Embryonic facial prominence (tissue), 1 donor: ENCODE measurements at regions not wholly inside any gene's neighbourhood (a gene's known extent, or its start where the extent isn't known, plus 50 kb on each side); places are given as distances from the start of the nearest gene placed in this dataset.

Experiments used
- DNase-seq: peaks from one replicate; pipeline ENCODE4 v3.0.0-alpha.2; 2016; ENCODE audit errors: extremely low spot score

GRCh38 chr16:26281381-26282110 is 589.8 kb downstream of the HS3ST4 start:
- DNase-seq: no peak

GRCh38 chr16:26295625-26296304 is 604.0 kb downstream of the HS3ST4 start:
- DNase-seq: no peak

- no peak for DNase-seq
Observed at GRCh38 chr16:26301516-26301915, 609.8 kb downstream of the HS3ST4 start.

- no peak for DNase-seq
Observed at GRCh38 chr16:26316683-26317464, 625.1 kb downstream of the HS3ST4 start.

GRCh38 chr16:26317885-26318284 is 626.1 kb downstream of the HS3ST4 start:
- no peak for DNase-seq

GRCh38 chr16:26330654-26331053 is 638.9 kb downstream of the HS3ST4 start:
- no peak for DNase-seq

GRCh38 chr16:26334218-26335111 is 642.7 kb downstream of the HS3ST4 start:
- no peak for DNase-seq

- DNase-seq: no peak
Observed at GRCh38 chr16:26335236-26335853, 643.6 kb downstream of the HS3ST4 start.

- DNase-seq: no peak
Observed at GRCh38 chr16:26342621-26343020, 650.9 kb downstream of the HS3ST4 start.

- no peak for DNase-seq
Observed at GRCh38 chr16:26344240-26344776, 652.5 kb downstream of the HS3ST4 start.

- DNase-seq: no peak
Observed at GRCh38 chr16:26344976-26345375, 653.2 kb downstream of the HS3ST4 start.

- DNase-seq: no peak
Observed at GRCh38 chr16:26345966-26346365, 654.2 kb downstream of the HS3ST4 start.

- no peak for DNase-seq
Observed at GRCh38 chr16:26348095-26348494, 656.3 kb downstream of the HS3ST4 start.

GRCh38 chr16:26360867-26361266 is 669.1 kb downstream of the HS3ST4 start:
- no peak for DNase-seq

GRCh38 chr16:26363581-26363980 is 671.8 kb downstream of the HS3ST4 start:
- DNase-seq: no peak

GRCh38 chr16:26365161-26365940 is 673.6 kb downstream of the HS3ST4 start:
- DNase-seq: no peak

GRCh38 chr16:26371349-26371869 is 679.6 kb downstream of the HS3ST4 start:
- DNase-seq: no peak

GRCh38 chr16:26374279-26374925 is 682.6 kb downstream of the HS3ST4 start:
- no peak for DNase-seq

- no peak for DNase-seq
Observed at GRCh38 chr16:26382586-26382985, 684.1 kb upstream of the C16orf82 start.
